Lung (tissue), 11 donors: ENCODE measurements at regions not wholly inside any gene's neighbourhood (a gene's known extent, or its start where the extent isn't known, plus 50 kb on each side); places are given as distances from the start of the nearest gene placed in this dataset.
A peak's percentile ranks its signal among the peaks of the same experiment; 100 is the strongest.

ENCODE experiments used
- ATAC-seq: fragments of 200-7000 bp; cut with Tn5 transposase; one replicate; pipeline ENCODE4 v1.9.1; 2020; ENCODE audit warnings: moderate number of reproducible peaks; ENCODE audit not compliant: insufficient read depth, low FRiP score
- DNase-seq, 3 donors: peaks; one replicate each; pipeline ENCODE4 v3.0.0-alpha.2; 2013 to 2017
- H3K27ac ChIP-seq, 2 donors: one replicate each; pipeline ENCODE4 v1.5.1; 2013; ENCODE audit warnings: mild to moderate bottlenecking in 2 of 2, moderate library complexity in 2 of 2, control low read depth in 1 of 2, inconsistent platforms in 1 of 2, low read depth in 1 of 2, low read length in 1 of 2
- H3K27me3 ChIP-seq, 3 donors: one replicate each; pipeline ENCODE4 v1.5.1; 2013; ENCODE audit warnings: low read length in 2 of 3; ENCODE audit not compliant: control insufficient read depth in 3 of 3, insufficient read depth in 3 of 3
- H3K36me3 ChIP-seq, 4 donors: one replicate each; pipeline ENCODE4 v1.5.1; 2013; ENCODE audit warnings: low read length in 4 of 4, mild to moderate bottlenecking in 1 of 4, moderate library complexity in 1 of 4; ENCODE audit not compliant: control insufficient read depth in 4 of 4, insufficient read depth in 4 of 4
- H3K4me1 ChIP-seq, 5 donors: one replicate each; pipeline ENCODE4 v1.5.1; 2013; ENCODE audit warnings: low read length in 5 of 5, mild to moderate bottlenecking in 2 of 5, moderate library complexity in 1 of 5; ENCODE audit not compliant: control insufficient read depth in 5 of 5, insufficient read depth in 5 of 5
- H3K4me3 ChIP-seq: one replicate; pipeline ENCODE4 v1.5.1; 2013; ENCODE audit warnings: mild to moderate bottlenecking, control low read depth, moderate library complexity
- H3K9ac ChIP-seq, 2 donors: one replicate each; pipeline ENCODE4 v1.5.1; 2013; ENCODE audit warnings: low read length in 2 of 2, control low read depth in 1 of 2; ENCODE audit not compliant: insufficient read depth in 1 of 2
- H3K9me3 ChIP-seq, 4 donors: one replicate each; pipeline ENCODE4 v1.5.1; 2013; ENCODE audit warnings: low read length in 3 of 4, mild to moderate bottlenecking in 1 of 4, moderate library complexity in 1 of 4; ENCODE audit not compliant: control insufficient read depth in 4 of 4, insufficient read depth in 3 of 4
- WGBS, 2 donors: extraction: QIAGEN DNeasy Blood & Tissue Kit; methylation state at CpG; one replicate each; pipeline ENCODE4 v1.1.7; 2013; 5-methylcytosine and 5-hydroxymethylcytosine counted together
- TF ChIP-seq, protein P1 (sequence below): IDR thresholded peaks from 2 replicates; pipeline ENCODE4 v1.5.1; 2012; ENCODE audit warnings: mild to moderate bottlenecking; ENCODE audit errors: control extremely low read depth, extremely low read depth
- donor health status: control.
- donor health status: control.
- donor health status: Bipolar disorder and iron deficiency.
- donor health status: healthy.
- donor health status: DM: yes; HTN: yes; CAD: no.

DNA sequence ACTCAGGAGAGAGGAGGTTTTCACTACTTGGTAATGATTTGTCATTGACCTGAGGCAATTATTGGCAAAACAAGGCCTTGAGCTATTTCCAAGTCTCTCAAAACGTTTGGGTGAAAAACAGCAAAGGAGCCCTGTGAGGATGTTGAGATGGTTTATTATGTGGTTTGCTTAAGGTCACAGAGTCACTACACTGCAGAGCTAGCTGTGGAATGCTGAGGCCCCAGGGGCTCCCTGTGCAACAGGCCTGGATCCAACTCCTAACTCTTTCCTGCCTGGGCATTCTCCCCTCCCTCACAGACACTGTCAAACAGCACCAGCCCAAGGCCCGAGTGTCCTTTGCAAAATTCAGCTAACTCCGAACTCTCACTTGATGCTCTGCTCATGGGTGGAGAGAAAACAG is 754.6 kb upstream of the SOX11 start:
- ATAC-seq (no peak), DNase-seq (peak; percentile 21 to 46 (median 35))
- TF ChIP-seq, protein P1, sequence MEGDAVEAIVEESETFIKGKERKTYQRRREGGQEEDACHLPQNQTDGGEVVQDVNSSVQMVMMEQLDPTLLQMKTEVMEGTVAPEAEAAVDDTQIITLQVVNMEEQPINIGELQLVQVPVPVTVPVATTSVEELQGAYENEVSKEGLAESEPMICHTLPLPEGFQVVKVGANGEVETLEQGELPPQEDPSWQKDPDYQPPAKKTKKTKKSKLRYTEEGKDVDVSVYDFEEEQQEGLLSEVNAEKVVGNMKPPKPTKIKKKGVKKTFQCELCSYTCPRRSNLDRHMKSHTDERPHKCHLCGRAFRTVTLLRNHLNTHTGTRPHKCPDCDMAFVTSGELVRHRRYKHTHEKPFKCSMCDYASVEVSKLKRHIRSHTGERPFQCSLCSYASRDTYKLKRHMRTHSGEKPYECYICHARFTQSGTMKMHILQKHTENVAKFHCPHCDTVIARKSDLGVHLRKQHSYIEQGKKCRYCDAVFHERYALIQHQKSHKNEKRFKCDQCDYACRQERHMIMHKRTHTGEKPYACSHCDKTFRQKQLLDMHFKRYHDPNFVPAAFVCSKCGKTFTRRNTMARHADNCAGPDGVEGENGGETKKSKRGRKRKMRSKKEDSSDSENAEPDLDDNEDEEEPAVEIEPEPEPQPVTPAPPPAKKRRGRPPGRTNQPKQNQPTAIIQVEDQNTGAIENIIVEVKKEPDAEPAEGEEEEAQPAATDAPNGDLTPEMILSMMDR = no peak
- Histone ChIP-seq H3K9ac (no peak overlapping the region), H3K36me3 (no peaks in the 10 kb centered on the region), H3K27me3 (no peaks in the 10 kb centered on the region), H3K9me3 (peaks cover 0 to 2% (median 0%) of the 10 kb centered on the region in 4 donors), H3K4me3 (no peak overlapping the region), H3K4me1 (peaks cover 0 to 12% (median 0%) of the 10 kb centered on the region in 5 donors), H3K27ac (no peak overlapping the region)
- 35 to 52% methylated on average over 3 of the region's 3 CpGs for WGBS, 2 donors

GRCh38 chr2:4938206-4938605 is 754.0 kb upstream of the SOX11 start:
- H3K36me3 ChIP-seq = no peaks in the 10 kb centered on the region
- 84 to 92% methylated on average over 6 of the region's 6 CpGs for WGBS, 2 donors
- ATAC-seq (no peak), DNase-seq (no peak)
- H3K4me3 ChIP-seq = no peak overlapping the region
- no peak overlapping the region for H3K9ac ChIP-seq
- peaks cover 0 to 12% (median 0%) of the 10 kb centered on the region in 5 donors for H3K4me1 ChIP-seq
- H3K27me3 ChIP-seq = no peaks in the 10 kb centered on the region
- peaks cover 0 to 2% (median 0%) of the 10 kb centered on the region in 4 donors for H3K9me3 ChIP-seq
- TF ChIP-seq, protein P1 = no peak
- H3K27ac ChIP-seq = no peak overlapping the region

GRCh38 chr2:4942441-4942840 is 749.7 kb upstream of the SOX11 start:
- H3K27me3 ChIP-seq = no peaks in the 10 kb centered on the region
- H3K4me3 ChIP-seq = no peak overlapping the region
- TF ChIP-seq, protein P1 = no peak
- H3K4me1 ChIP-seq = peaks cover 0 to 7% (median 0%) of the 10 kb centered on the region in 5 donors
- DNase-seq (peak in 1 of 3 donors; percentile 34), ATAC-seq (no peak)
- H3K36me3 ChIP-seq = no peaks in the 10 kb centered on the region
- WGBS, 2 donors = 57 to 65% methylated on average over 4 of the region's 4 CpGs
- H3K27ac ChIP-seq = no peak overlapping the region
- peaks cover 0 to 2% (median 0%) of the 10 kb centered on the region in 4 donors for H3K9me3 ChIP-seq
- no peak overlapping the region for H3K9ac ChIP-seq

- no peak overlapping the region for H3K9ac ChIP-seq
- no peaks in the 10 kb centered on the region for H3K27me3 ChIP-seq
- no peaks in the 10 kb centered on the region for H3K4me1 ChIP-seq
- TF ChIP-seq, protein P1 = no peak
- H3K27ac ChIP-seq = no peak overlapping the region
- H3K36me3 ChIP-seq = no peaks in the 10 kb centered on the region
- H3K4me3 ChIP-seq = no peak overlapping the region
- DNase-seq (no peak), ATAC-seq (no peak)
- peaks cover 0 to 3% (median 1%) of the 10 kb centered on the region in 4 donors for H3K9me3 ChIP-seq
- 64 to 67% methylated on average over 2 of the region's 2 CpGs for WGBS, 2 donors
Measured at GRCh38 chr2:4947911-4948310, 744.3 kb upstream of the SOX11 start.
